K562 (cell line): ENCODE measurements at regions not wholly inside any gene's neighbourhood (a gene's known extent, or its start where the extent isn't known, plus 50 kb on each side); places are given as distances from the start of the nearest gene placed in this dataset.

Experiments
- ATAC-seq: fragments of 200-7000 bp; cut with Tn5 transposase; 3 replicates; pipeline ENCODE4 v1.9.1; 2020; ENCODE audit warnings: moderate library complexity
- BruUV-seq: library from RNA; stranded (reverse); fragments of 400-500 nt; replicated peaks from 2 replicates; lab custom pipeline; 2021; lab: Mats Ljungman, UMichigan
- CTCF ChIA-PET: fragments of 300-600 bp; formaldehyde crosslinking; extraction: SDS; loops from one replicate; lab custom pipeline; 2021; ENCODE audit warnings: low intra/inter-chr PET ratio; lab: Yijun Ruan, JAX
- POLR2A ChIA-PET: fragments of 300-600, 350-650 bp; sonication (Branson Sonifier 250); formaldehyde crosslinking; extraction: SDS; loops from one replicate; lab custom pipeline; 2021; ENCODE audit warnings: antibody characterized with exemption, inconsistent platforms; lab: Yijun Ruan, JAX
- DNase-seq, 4 experiments: peaks; one replicate each; pipeline versions ENCODE4 v3.0.0 to v3.0.0-alpha.2; 2011 to 2018; ENCODE audit warnings: low spot score in 3 of 4, mixed read lengths in 3 of 4; ENCODE audit errors: extremely low read depth in 1 of 4
- FAIRE-seq: peaks from 2 replicates; lab custom pipeline; 2011; peaks lifted over from hg19 to GRCh38; lab: Jason Lieb, UNC
- H2AFZ ChIP-seq: 2 replicates; pipeline ENCODE4 v1.6.0; 2011; ENCODE audit warnings: low read depth, low read length, control low read depth, inconsistent platforms
- H3K27ac ChIP-seq: fragments of 200-600 bp; 3 replicates; pipeline ENCODE4 v1.8.0; 2011; ENCODE audit warnings: low read depth, mild to moderate bottlenecking, control low read depth, inconsistent platforms, low read length, moderate library complexity, mixed read lengths; ENCODE audit errors: extremely low read depth
- H3K27me3 ChIP-seq, 2 experiments: fragments of 300-600 bp in 1 of 2; 2 replicates in 1 of 2; 3 replicates in 1 of 2; pipeline versions ENCODE4 v1.6.0 to v1.8.0; 2011; ENCODE audit warnings: inconsistent platforms in 2 of 2, low read length in 2 of 2, mild to moderate bottlenecking in 1 of 2, mixed read lengths in 1 of 2, moderate library complexity in 1 of 2; ENCODE audit not compliant: control insufficient read depth in 2 of 2, insufficient read depth in 2 of 2
- H3K36me3 ChIP-seq: fragments of 300-600 bp; 3 replicates; pipeline ENCODE4 v1.8.0; 2011; ENCODE audit warnings: mild to moderate bottlenecking, low read length, inconsistent platforms; ENCODE audit not compliant: control insufficient read depth, insufficient read depth
- H3K4me1 ChIP-seq, 2 experiments: fragments of 200-600 bp in 1 of 2; replicated peaks in 1 of 2; 2 replicates in 1 of 2; 3 replicates in 1 of 2; pipeline versions ENCODE4 v1.5.1 to v1.8.0; 2011; ENCODE audit warnings: inconsistent platforms in 2 of 2, low read length in 2 of 2, mild to moderate bottlenecking in 1 of 2, mixed read lengths in 1 of 2, moderate library complexity in 1 of 2; ENCODE audit not compliant: control insufficient read depth in 2 of 2, insufficient read depth in 2 of 2
- H3K4me2 ChIP-seq: 2 replicates; pipeline ENCODE4 v1.6.1; 2011; ENCODE audit warnings: low read length, control low read depth, inconsistent platforms, mixed read lengths; ENCODE audit not compliant: insufficient read depth
- H3K4me3 ChIP-seq: fragments of 200-600 bp; sonication (generic), shearing (Covaris generic); 2 replicates; pipeline ENCODE4 v1.5.1; 2016; ENCODE audit warnings: control low read depth, inconsistent platforms
- H3K79me2 ChIP-seq: fragments of 200-600 bp; 3 replicates; pipeline ENCODE4 v1.8.0; 2011; ENCODE audit warnings: low read length, inconsistent platforms; ENCODE audit not compliant: control insufficient read depth, insufficient read depth
- H3K9ac ChIP-seq, 2 experiments: 2 replicates each; pipeline versions ENCODE4 v1.6.0 to v1.6.1; 2011; ENCODE audit warnings: low read depth in 2 of 2, low read length in 2 of 2, control low read depth in 1 of 2, inconsistent platforms in 1 of 2, mild to moderate bottlenecking in 1 of 2, mixed read lengths in 1 of 2; ENCODE audit not compliant: insufficient read depth in 1 of 2
- H3K9me1 ChIP-seq: one replicate; pipeline ENCODE4 v1.6.0; 2011; ENCODE audit warnings: inconsistent platforms, mild to moderate bottlenecking, low read length, moderate library complexity; ENCODE audit not compliant: control insufficient read depth, insufficient read depth
- H3K9me3 ChIP-seq: replicated peaks from 2 replicates; pipeline ENCODE4 v1.5.1; 2011; ENCODE audit warnings: low read depth, low read length, inconsistent platforms; ENCODE audit not compliant: control insufficient read depth, insufficient read depth
- H4K20me1 ChIP-seq: replicated peaks from 2 replicates; pipeline ENCODE4 v1.6.1; 2011; ENCODE audit warnings: low read length, inconsistent platforms, mixed read lengths; ENCODE audit not compliant: control insufficient read depth, insufficient read depth
- DDX20 ChIP-seq: fragments of 450-650 bp; IDR thresholded peaks from 2 replicates; pipeline ENCODE4 v1.6.1; 2016; ENCODE audit warnings: missing genetic modification characterization, low read depth, mild to moderate bottlenecking, missing compliant biosample characterization, moderate library complexity
- DPF2 ChIP-seq: fragments of 450-650 bp; IDR thresholded peaks from 2 replicates; pipeline ENCODE4 v1.6.1; 2016
- FOXA1 ChIP-seq: fragments of 450-650 bp; IDR thresholded peaks from 2 replicates; pipeline ENCODE4 v1.6.1; 2016; ENCODE audit warnings: mild to moderate bottlenecking, borderline replicate concordance
- HCFC1 ChIP-seq: IDR thresholded peaks from 2 replicates; pipeline ENCODE4 v1.6.1; 2012; ENCODE audit warnings: low read depth, low read length, improper control_type of control experiment
- HDAC8 ChIP-seq: fragments of 450-650 bp; IDR thresholded peaks from 2 replicates; pipeline ENCODE4 v1.6.1; 2016; ENCODE audit warnings: mild to moderate bottlenecking, missing genetic modification characterization, moderate library complexity, missing compliant biosample characterization
- KDM5B ChIP-seq: fragments of 200-600 bp; sonication (generic); IDR thresholded peaks from 2 replicates; pipeline ENCODE4 v1.6.1; 2012; ENCODE audit warnings: low read depth, mild to moderate bottlenecking, moderate library complexity, low read length, control low read depth, inconsistent platforms; ENCODE audit not compliant: insufficient replicate concordance
- MXD1 ChIP-seq: fragments of 250-450 bp; sonication (Bioruptor Pico); IDR thresholded peaks from 2 replicates; pipeline ENCODE4 v1.8.0; 2021; ENCODE audit warnings: borderline replicate concordance, mild to moderate bottlenecking, moderate library complexity; ENCODE audit not compliant: poor library complexity, severe bottlenecking
- NFE2L1 ChIP-seq: fragments of 450-650 bp; IDR thresholded peaks from 2 replicates; pipeline ENCODE4 v1.6.1; 2016; ENCODE audit warnings: missing genetic modification characterization, low read depth, mild to moderate bottlenecking, missing compliant biosample characterization, moderate library complexity, borderline replicate concordance
- NFXL1 ChIP-seq: fragments of 450-650 bp; formaldehyde crosslinking; IDR thresholded peaks from 2 replicates; pipeline ENCODE4 v1.4.0; 2021; ENCODE audit warnings: mild to moderate bottlenecking
- POLR3G ChIP-seq: IDR thresholded peaks from 2 replicates; pipeline ENCODE4 v1.6.1; 2011; ENCODE audit not compliant: insufficient read length, insufficient replicate concordance; ENCODE audit errors: extremely low read depth
- RCOR1 ChIP-seq, 2 experiments: IDR thresholded peaks; 2 replicates each; pipeline ENCODE4 v1.6.1; 2012; ENCODE audit warnings: low read depth in 2 of 2, low read length in 2 of 2, borderline replicate concordance in 1 of 2, improper control_type of control experiment in 1 of 2
- ZNF518B ChIP-seq: fragments of 250-450 bp; sonication (Bioruptor Pico); IDR thresholded peaks from 2 replicates; pipeline ENCODE4 v1.5.0; 2021; ENCODE audit warnings: mild to moderate bottlenecking, moderate library complexity
- ZNF609 ChIP-seq: sonication (generic); formaldehyde crosslinking; IDR thresholded peaks from 2 replicates; pipeline ENCODE4 v1.8.1; 2023; ENCODE audit warnings: missing genetic modification reagents, mild to moderate bottlenecking, borderline replicate concordance
- WGBS: fragments of 100-300 bp; shearing (Covaris generic); methylation state at CpG from one replicate; pipeline ENCODE4 v1.1.6; 2016; ENCODE audit warnings: low coverage, mixed read lengths; ENCODE audit not compliant: insufficient coverage; ENCODE audit errors: missing lambda C conversion rate; 5-methylcytosine and 5-hydroxymethylcytosine counted together
- in situ Hi-C: fragments of 300-500 bp; cut with MboI; formaldehyde crosslinking; loops from 4 replicates; pipeline ENCODE4 v1.15.0; 2018; ENCODE audit warnings: inconsistent platforms, mixed read lengths
- intact Hi-C: fragments of 100-400 bp; cut with micrococcal nuclease; formaldehyde crosslinking; loops from 2 replicates; pipeline ENCODE4 v1.14.2; 2022

GRCh38 chr2:21890716-21891115 lies 766.9 kb downstream of the TDRD15 start (continued):
- TF ChIP-seq ZNF609 (CRISPR knock-in tag), result no peak
- TF ChIP-seq, all 486 proteins: peak for 0

GRCh38 chr2:21891191-21891590 lies 767.4 kb downstream of the TDRD15 start:
- intact Hi-C loops (no loop called here), in situ Hi-C loops (no loop called here)
- ATAC-seq, result no peak
- ChIA-PET POLR2A (no interaction called here), CTCF (no interaction called here)
- no peak overlapping the region for H3K4me3 ChIP-seq
- H3K9ac ChIP-seq, result no peak overlapping the region
- BruUV-seq, result no TSS peak
- no peak overlapping the region for H3K4me2 ChIP-seq
- no peaks in the 10 kb centered on the region for H3K9me3 ChIP-seq
- no peak for FAIRE-seq
- DNase-seq, result no peak
- H3K27ac ChIP-seq, result no peak overlapping the region
- no peaks in the 10 kb centered on the region for H3K4me1 ChIP-seq
- no peaks in the 10 kb centered on the region for H4K20me1 ChIP-seq
- H3K27me3 ChIP-seq, result no peaks in the 10 kb centered on the region
- H3K79me2 ChIP-seq, result no peaks in the 10 kb centered on the region
- whole genome bisulfite sequencing, result 0% methylated on average over 5 of the region's 5 CpGs
- no peak overlapping the region for H2AFZ ChIP-seq
- no peaks in the 10 kb centered on the region for H3K36me3 ChIP-seq
- H3K9me1 ChIP-seq, result no peaks in the 10 kb centered on the region
- no peak for TF ChIP-seq KDM5B
- TF ChIP-seq MXD1 (CRISPR knock-in tag), result no peak
- no peak for TF ChIP-seq NFE2L1 (tag)
- TF ChIP-seq ZNF518B, result no peak
- no peak for TF ChIP-seq HCFC1
- TF ChIP-seq RCOR1 (IDR thresholded peaks at IDR 0.05; ENCODE audit: borderline replicate concordance in 1 of 2, low read depth in 2 of 2, low read length in 2 of 2), result no peak
- TF ChIP-seq HDAC8 (tag), result no peak
- TF ChIP-seq POLR3G, result no peak
- TF ChIP-seq DDX20 (tag), result no peak
- no peak for TF ChIP-seq FOXA1
- TF ChIP-seq NFXL1 (CRISPR knock-in tag), result no peak
- no peak for TF ChIP-seq DPF2
